ENCODE measurements at regions not wholly inside any gene's neighbourhood (a gene's known extent, or its start where the extent isn't known, plus 50 kb on each side); places are given as distances from the start of the nearest gene placed in this dataset.
A peak's percentile ranks its signal among the peaks of the same experiment; 100 is the strongest.

- H3K36me3 ChIP-seq (ENCODE audit: control insufficient read depth, insufficient read depth, low read length), result no peaks in the 10 kb centered on the region
- DNase-seq (ENCODE audit: low read depth) (peak; percentile 45), FAIRE-seq (no peak)
- no peak for TF ChIP-seq CTCF (IDR thresholded peaks at IDR 0.05; ENCODE audit: insufficient read depth, low read length, severe bottlenecking)
- H3K4me3 ChIP-seq (ENCODE audit: low read depth, low read length), result no peak overlapping the region
- H3K27me3 ChIP-seq (ENCODE audit: control insufficient read depth, insufficient read depth, low read length), result no peaks in the 10 kb centered on the region
These were observed 380.6 kb upstream of the NXPH2 start for GRCh38 chr2:139160836-139161235.

GRCh38 chr2:139159177-139159576, 379.0 kb upstream of the NXPH2 start:
- no peak for TF ChIP-seq CTCF (IDR thresholded peaks at IDR 0.05; ENCODE audit: insufficient read depth, low read length, severe bottlenecking)
- DNase-seq (ENCODE audit: low read depth), result no peak
- no peak for FAIRE-seq
- Histone ChIP-seq H3K27me3 (ENCODE audit: control insufficient read depth, insufficient read depth, low read length) (no peaks in the 10 kb centered on the region), H3K4me3 (ENCODE audit: low read depth, low read length) (no peak overlapping the region), H3K36me3 (ENCODE audit: control insufficient read depth, insufficient read depth, low read length) (no peaks in the 10 kb centered on the region)

- Histone ChIP-seq H3K36me3 (ENCODE audit: control insufficient read depth, insufficient read depth, low read length) (no peaks in the 10 kb centered on the region), H3K27me3 (ENCODE audit: control insufficient read depth, insufficient read depth, low read length) (no peaks in the 10 kb centered on the region), H3K4me3 (ENCODE audit: low read depth, low read length) (no peak overlapping the region)
- TF ChIP-seq CTCF (IDR thresholded peaks at IDR 0.05; ENCODE audit: insufficient read depth, low read length, severe bottlenecking), result no peak
- no peak for DNase-seq (ENCODE audit: low read depth)
- FAIRE-seq, result no peak
These were observed 376.5 kb upstream of the NXPH2 start for GRCh38 chr2:139156730-139157129.

GRCh38 chr2:139155991-139156390, 375.8 kb upstream of the NXPH2 start:
- DNase-seq (ENCODE audit: low read depth), result no peak
- Histone ChIP-seq H3K27me3 (ENCODE audit: control insufficient read depth, insufficient read depth, low read length) (no peaks in the 10 kb centered on the region), H3K4me3 (ENCODE audit: low read depth, low read length) (no peak overlapping the region), H3K36me3 (ENCODE audit: control insufficient read depth, insufficient read depth, low read length) (no peaks in the 10 kb centered on the region)
- FAIRE-seq, result no peak
- TF ChIP-seq CTCF (IDR thresholded peaks at IDR 0.05; ENCODE audit: insufficient read depth, low read length, severe bottlenecking), result no peak

GRCh38 chr2:139142252-139142880, 362.2 kb upstream of the NXPH2 start:
- DNase-seq (ENCODE audit: low read depth) (peak; percentile 47), FAIRE-seq (no peak)
- H3K27me3 ChIP-seq (ENCODE audit: control insufficient read depth, insufficient read depth, low read length), result no peaks in the 10 kb centered on the region
- H3K36me3 ChIP-seq (ENCODE audit: control insufficient read depth, insufficient read depth, low read length), result no peaks in the 10 kb centered on the region
- no peak for TF ChIP-seq CTCF (IDR thresholded peaks at IDR 0.05; ENCODE audit: insufficient read depth, low read length, severe bottlenecking)
- H3K4me3 ChIP-seq (ENCODE audit: low read depth, low read length), result no peak overlapping the region

- DNase-seq (ENCODE audit: low read depth) (no peak), FAIRE-seq (no peak)
- H3K27me3 ChIP-seq (ENCODE audit: control insufficient read depth, insufficient read depth, low read length), result no peaks in the 10 kb centered on the region
- H3K36me3 ChIP-seq (ENCODE audit: control insufficient read depth, insufficient read depth, low read length), result no peaks in the 10 kb centered on the region
- TF ChIP-seq CTCF (IDR thresholded peaks at IDR 0.05; ENCODE audit: insufficient read depth, low read length, severe bottlenecking), result no peak
- H3K4me3 ChIP-seq (ENCODE audit: low read depth, low read length), result no peak overlapping the region
These were observed 344.1 kb upstream of the NXPH2 start for GRCh38 chr2:139124271-139124670.
